ENCODE measurements at regions not wholly inside any gene's neighbourhood (a gene's known extent, or its start where the extent isn't known, plus 50 kb on each side); places are given as distances from the start of the nearest gene placed in this dataset.
A peak's percentile ranks its signal among the peaks of the same experiment; 100 is the strongest.

- CTCF ChIA-PET = no interaction called here
These were observed 268.1 kb upstream of the RTL1 start for GRCh38 chr14:101171650-101172049.

GRCh38 chr14:101173698-101174521 lies 270.4 kb upstream of the RTL1 start:
- no peaks in the 10 kb centered on the region for H3F3A ChIP-seq (replicated peaks; ENCODE audit: insufficient read depth)
- H3K9me2 ChIP-seq = no peaks in the 10 kb centered on the region
- peak overlapping the region in 1 of 2 experiments; percentile 92; a peak in 1 of 4 replicates for H3K27ac ChIP-seq (ENCODE audit: low read depth in 2 of 2, low read length in 1 of 2)
- no peaks in the 10 kb centered on the region for H3K27me3 ChIP-seq (ENCODE audit: insufficient read depth)
- H3K4me2 ChIP-seq = no peak overlapping the region
- no peak for DNase-seq
- no peaks in the 10 kb centered on the region for H3K79me2 ChIP-seq (ENCODE audit: insufficient read depth)
- H2AFZ ChIP-seq (ENCODE audit: low read depth) = no peak overlapping the region
- POLR2A ChIA-PET = no interaction called here
- H4K20me1 ChIP-seq (ENCODE audit: insufficient read depth) = no peaks in the 10 kb centered on the region
- no peak overlapping the region for H3K9ac ChIP-seq
- 38% methylated on average over 6 of the region's 9 CpGs for WGBS (ENCODE audit: low lambda C conversion rate)
- H3K4me1 ChIP-seq (ENCODE audit: control insufficient read depth in 1 of 2, insufficient read depth in 2 of 2, low read depth in 1 of 2, low read length in 1 of 2) = peaks cover 0 to 47% of the 10 kb centered on the region in 2 experiments; a peak in 1 of 4 replicates
- H3K9me3 ChIP-seq = no peaks in the 10 kb centered on the region
- no peak overlapping the region for H3K4me3 ChIP-seq (ENCODE audit: low read depth in 2 of 2, low read length in 1 of 2)
- CTCF ChIA-PET = interaction anchor here (1.1 kb wide), 1 partner anchor 15 kb away, joined by 4 read pairs; no protein-coding TSS in a partner anchor
- no peaks in the 10 kb centered on the region for H3K36me3 ChIP-seq (replicated peaks in 1 of 2; ENCODE audit: control insufficient read depth in 1 of 2, insufficient read depth in 2 of 2, low read length in 1 of 2)
- TF ChIP-seq ZBTB33 (IDR thresholded peaks at IDR 0.05; ENCODE audit: borderline replicate concordance, low read depth) (no peak), POLR2AphosphoS5 (IDR thresholded peaks at IDR 0.05; ENCODE audit: low read depth, low read length) (no peak), USF2 (IDR thresholded peaks at IDR 0.05; ENCODE audit: borderline replicate concordance, low read depth, low read length) (no peak), MAX (IDR thresholded peaks at IDR 0.05; ENCODE audit: low read depth) (no peak), TEAD4 (IDR thresholded peaks at IDR 0.05; ENCODE audit: borderline replicate concordance, insufficient read depth) (no peak), SIN3A (IDR thresholded peaks at IDR 0.05; ENCODE audit: borderline replicate concordance, low read depth, low read length) (no peak), NRF1 (IDR thresholded peaks at IDR 0.05; ENCODE audit: low read depth, low read length) (no peak)

More at GRCh38 chr14:101171650-101172049, 268.1 kb upstream of the RTL1 start:
- H2AFZ ChIP-seq (ENCODE audit: low read depth) = no peak overlapping the region
- TF ChIP-seq ELF1 (IDR thresholded peaks at IDR 0.05) = no peak
- no peak for TF ChIP-seq IRF3 (IDR thresholded peaks at IDR 0.05; ENCODE audit: low read depth, low read length)
- TF ChIP-seq TAF1 (IDR thresholded peaks at IDR 0.05; ENCODE audit: borderline replicate concordance, low read depth, low read length) = no peak
- no peak for TF ChIP-seq EP300 (IDR thresholded peaks at IDR 0.05; ENCODE audit: borderline replicate concordance in 1 of 2, low read depth in 1 of 2, low read length in 1 of 2)
- no peak for TF ChIP-seq JUND (IDR thresholded peaks at IDR 0.05)
- no peak for TF ChIP-seq MXI1 (IDR thresholded peaks at IDR 0.05; ENCODE audit: low read depth, low read length)
- no peak for TF ChIP-seq RFX5 (IDR thresholded peaks at IDR 0.05; ENCODE audit: low read length)
- TF ChIP-seq TEAD4 (IDR thresholded peaks at IDR 0.05; ENCODE audit: borderline replicate concordance, insufficient read depth) = no peak
- TF ChIP-seq CHD2 (IDR thresholded peaks at IDR 0.05; ENCODE audit: low read length, partially characterized antibody) = no peak
- TF ChIP-seq ZBTB33 (IDR thresholded peaks at IDR 0.05; ENCODE audit: borderline replicate concordance, low read depth) = no peak
- TF ChIP-seq FOXM1 (IDR thresholded peaks at IDR 0.05; ENCODE audit: low read depth) = no peak
- no peak for TF ChIP-seq FOSL2 (IDR thresholded peaks at IDR 0.05; ENCODE audit: borderline replicate concordance, low read depth)
- no peak for TF ChIP-seq NFIC (IDR thresholded peaks at IDR 0.05; ENCODE audit: borderline replicate concordance)
- no peak for TF ChIP-seq RCOR1 (IDR thresholded peaks at IDR 0.05; ENCODE audit: low read length)
- no peak for TF ChIP-seq TCF12 (IDR thresholded peaks at IDR 0.05)
- TF ChIP-seq FOXJ3 (CRISPR knock-in tag; IDR thresholded peaks at IDR 0.05) = no peak
- H3K9me2 ChIP-seq = no peaks in the 10 kb centered on the region
- no peaks in the 10 kb centered on the region for H3K79me2 ChIP-seq (ENCODE audit: insufficient read depth)
- no peak overlapping the region for H3K4me2 ChIP-seq
- no peaks in the 10 kb centered on the region for H3K27me3 ChIP-seq (ENCODE audit: insufficient read depth)
- H4K20me1 ChIP-seq (ENCODE audit: insufficient read depth) = no peaks in the 10 kb centered on the region
- H3K36me3 ChIP-seq (replicated peaks in 1 of 2; ENCODE audit: control insufficient read depth in 1 of 2, insufficient read depth in 2 of 2, low read length in 1 of 2) = no peaks in the 10 kb centered on the region
- 0 out of 2 replicates have a peak, but pooled peaks cover 11% of the 10 kb centered on the region for H3K9me3 ChIP-seq
- POLR2A ChIA-PET = no interaction called here
- WGBS (ENCODE audit: low lambda C conversion rate) = 58% methylated on average over 5 of the region's 5 CpGs
- peaks cover 0 to 33% of the 10 kb centered on the region in 2 experiments; a peak in 1 of 4 replicates for H3K4me1 ChIP-seq (ENCODE audit: control insufficient read depth in 1 of 2, insufficient read depth in 2 of 2, low read depth in 1 of 2, low read length in 1 of 2)
- no peak overlapping the region for H3K4me3 ChIP-seq (ENCODE audit: low read depth in 2 of 2, low read length in 1 of 2)
- no peaks in the 10 kb centered on the region for H3F3A ChIP-seq (replicated peaks; ENCODE audit: insufficient read depth)
- no peak overlapping the region for H3K9ac ChIP-seq
- DNase-seq = no peak
- no peak overlapping the region for H3K27ac ChIP-seq (ENCODE audit: low read depth in 2 of 2, low read length in 1 of 2)

All from SK-N-SH (cell line).